NT2/D1 (cell line): ENCODE measurements at regions not wholly inside any gene's neighbourhood (a gene's known extent, or its start where the extent isn't known, plus 50 kb on each side); places are given as distances from the start of the nearest gene placed in this dataset.

Experiments used
- DNase-seq: peaks from one replicate; pipeline ENCODE4 v3.0.0-alpha.2; 2011; ENCODE audit warnings: low read depth, low spot score
- H3K27me3 ChIP-seq: 2 replicates; pipeline ENCODE4 v1.6.0; 2011; ENCODE audit warnings: mild to moderate bottlenecking; ENCODE audit not compliant: insufficient read length, insufficient read depth
- H3K36me3 ChIP-seq: 2 replicates; pipeline ENCODE4 v1.6.1; 2011; ENCODE audit warnings: mild to moderate bottlenecking, low read length, mixed read lengths; ENCODE audit not compliant: insufficient read depth, insufficient read length
- H3K4me1 ChIP-seq: 2 replicates; pipeline ENCODE4 v1.5.1; 2011; ENCODE audit not compliant: insufficient read depth, insufficient read length
- H3K4me3 ChIP-seq: 2 replicates; pipeline ENCODE4 v1.5.1; 2011; ENCODE audit warnings: low read depth; ENCODE audit not compliant: insufficient read length
- H3K9ac ChIP-seq: 2 replicates; pipeline ENCODE4 v1.6.0; 2011; ENCODE audit warnings: low read depth; ENCODE audit not compliant: insufficient read length
- H3K9me3 ChIP-seq: 2 replicates; pipeline ENCODE4 v1.5.1; 2011; ENCODE audit warnings: mild to moderate bottlenecking, low read length; ENCODE audit not compliant: insufficient read depth
- SUZ12 ChIP-seq: IDR thresholded peaks from 2 replicates; pipeline ENCODE4 v1.6.1; 2011; ENCODE audit not compliant: insufficient read length, insufficient read depth; ENCODE audit errors: extremely low read depth
- YY1 ChIP-seq: IDR thresholded peaks from 2 replicates; pipeline ENCODE4 v1.6.1; 2011; ENCODE audit not compliant: insufficient read length, insufficient read depth
- ZNF274 ChIP-seq: IDR thresholded peaks from 2 replicates; pipeline ENCODE4 v1.6.1; 2011; ENCODE audit warnings: mild to moderate bottlenecking, low read depth, low read length

- H3K9ac ChIP-seq = no peak overlapping the region
- no peaks in the 10 kb centered on the region for H3K36me3 ChIP-seq
- TF ChIP-seq SUZ12 = no peak
- no peak for TF ChIP-seq ZNF274
- no peak for TF ChIP-seq YY1
- H3K4me3 ChIP-seq = no peak overlapping the region
- no peak for DNase-seq
- H3K9me3 ChIP-seq = no peaks in the 10 kb centered on the region
- no peaks in the 10 kb centered on the region for H3K4me1 ChIP-seq
- H3K27me3 ChIP-seq = no peaks in the 10 kb centered on the region
These were observed 503.2 kb upstream of the SPRY2 start for GRCh38 chr13:80844164-80844563.

- DNase-seq = no peak
- no peak overlapping the region for H3K4me3 ChIP-seq
These were observed 500.5 kb upstream of the SPRY2 start for GRCh38 chr13:80841414-80841813.

DNA sequence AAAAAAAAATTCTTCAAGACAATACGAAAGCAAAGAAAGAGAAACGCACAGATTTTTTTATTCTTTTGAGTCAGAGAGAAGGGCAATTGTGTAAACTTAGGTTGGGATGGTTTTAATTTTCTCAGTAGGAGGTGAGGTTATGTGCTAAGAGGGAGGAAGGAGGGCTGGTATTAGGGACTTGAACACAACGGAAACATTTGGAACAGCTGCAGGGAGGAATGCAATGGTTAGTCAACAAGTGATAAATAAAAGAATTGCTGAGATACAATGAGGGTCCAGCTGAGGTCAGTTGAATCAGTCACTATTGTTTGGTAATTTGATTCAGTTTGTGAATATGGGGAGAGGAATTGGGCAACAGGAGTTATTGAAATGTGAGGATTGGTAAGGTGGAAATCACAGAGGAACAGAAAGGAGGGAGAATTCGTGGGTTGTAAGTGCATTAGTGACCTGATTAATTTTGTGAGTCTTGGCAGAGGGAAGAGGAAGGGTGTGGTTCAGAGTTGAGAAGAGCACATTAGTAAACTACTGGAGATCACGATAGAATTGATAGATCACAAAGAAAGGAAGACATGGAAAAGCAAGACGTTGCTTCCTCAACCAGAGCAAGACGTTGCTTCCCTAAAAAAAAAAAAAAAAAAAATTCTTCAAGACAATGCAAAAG is 499.5 kb upstream of the SPRY2 start:
- H3K9ac ChIP-seq = no peak overlapping the region
- no peaks in the 10 kb centered on the region for H3K27me3 ChIP-seq
- peaks cover 6% of the 10 kb centered on the region; the same call in 1 of the 2 replicates for H3K9me3 ChIP-seq
- no peak overlapping the region for H3K4me3 ChIP-seq
- no peaks in the 10 kb centered on the region for H3K36me3 ChIP-seq
- no peak for DNase-seq
- TF ChIP-seq SUZ12 (no peak), YY1 (no peak), ZNF274 (no peak)
- H3K4me1 ChIP-seq = no peaks in the 10 kb centered on the region

More at GRCh38 chr13:80841414-80841813, 500.5 kb upstream of the SPRY2 start:
- TF ChIP-seq YY1 (no peak), SUZ12 (no peak), ZNF274 (no peak)
- Histone ChIP-seq H3K27me3 (no peaks in the 10 kb centered on the region), H3K9ac (no peak overlapping the region), H3K36me3 (no peaks in the 10 kb centered on the region), H3K4me1 (no peaks in the 10 kb centered on the region), H3K9me3 (peaks cover 6% of the 10 kb centered on the region; the same call in 1 of the 2 replicates)

- Histone ChIP-seq H3K27me3 (no peaks in the 10 kb centered on the region), H3K9ac (no peak overlapping the region), H3K4me3 (no peak overlapping the region), H3K9me3 (peaks cover 13% of the 10 kb centered on the region; the same call in 1 of the 2 replicates), H3K4me1 (no peaks in the 10 kb centered on the region), H3K36me3 (no peaks in the 10 kb centered on the region)
- TF ChIP-seq SUZ12 (no peak), ZNF274 (no peak), YY1 (no peak)
- DNase-seq = no peak
These were observed 495.0 kb upstream of the SPRY2 start for GRCh38 chr13:80835902-80836301.

GRCh38 chr13:80830431-80830830 is 489.5 kb upstream of the SPRY2 start:
- DNase-seq = no peak
- no peaks in the 10 kb centered on the region for H3K36me3 ChIP-seq
- H3K4me1 ChIP-seq = no peaks in the 10 kb centered on the region
- H3K4me3 ChIP-seq = no peak overlapping the region
- H3K27me3 ChIP-seq = no peaks in the 10 kb centered on the region
- H3K9ac ChIP-seq = no peak overlapping the region
- TF ChIP-seq ZNF274 (no peak), SUZ12 (no peak), YY1 (no peak)
- H3K9me3 ChIP-seq = peaks cover 11% of the 10 kb centered on the region

GRCh38 chr13:80828759-80829158 is 487.8 kb upstream of the SPRY2 start:
- H3K4me1 ChIP-seq = no peaks in the 10 kb centered on the region
- peaks cover 7% of the 10 kb centered on the region for H3K9me3 ChIP-seq
- H3K4me3 ChIP-seq = no peak overlapping the region
- H3K27me3 ChIP-seq = no peaks in the 10 kb centered on the region
- no peak overlapping the region for H3K9ac ChIP-seq
- H3K36me3 ChIP-seq = no peaks in the 10 kb centered on the region
- DNase-seq = no peak
- TF ChIP-seq ZNF274 = no peak
- TF ChIP-seq YY1 = no peak
- no peak for TF ChIP-seq SUZ12

GRCh38 chr13:80825276-80825675 is 484.4 kb upstream of the SPRY2 start:
- H3K27me3 ChIP-seq = no peaks in the 10 kb centered on the region
- no peak overlapping the region for H3K4me3 ChIP-seq
- TF ChIP-seq YY1 = no peak
- TF ChIP-seq SUZ12 = no peak
- no peak for TF ChIP-seq ZNF274
- no peak for DNase-seq
- H3K4me1 ChIP-seq = no peaks in the 10 kb centered on the region
- no peaks in the 10 kb centered on the region for H3K36me3 ChIP-seq
- peaks cover 4% of the 10 kb centered on the region; the same call in 1 of the 2 replicates for H3K9me3 ChIP-seq
- H3K9ac ChIP-seq = no peak overlapping the region

- H3K36me3 ChIP-seq = no peaks in the 10 kb centered on the region
These were observed 483.3 kb upstream of the SPRY2 start for GRCh38 chr13:80824229-80824628.

More at GRCh38 chr13:80824229-80824628, 483.3 kb upstream of the SPRY2 start:
- Histone ChIP-seq H3K4me1 (no peaks in the 10 kb centered on the region), H3K4me3 (no peak overlapping the region), H3K27me3 (no peaks in the 10 kb centered on the region), H3K9ac (no peak overlapping the region), H3K9me3 (peaks cover 4% of the 10 kb centered on the region; the same call in 1 of the 2 replicates)
- DNase-seq = no peak
- TF ChIP-seq ZNF274 (no peak), YY1 (no peak), SUZ12 (no peak)
